Lower leg skin (tissue), 4 donors: ENCODE measurements at regions not wholly inside any gene's neighbourhood (a gene's known extent, or its start where the extent isn't known, plus 50 kb on each side); places are given as distances from the start of the nearest gene placed in this dataset.
"Not testable (repeated sequence)": the region's sequence is repeated elsewhere in the genome, so short reads cannot be mapped to it uniquely, and the experiment has no call there.

Experiments used
- DNase-seq, 2 donors: peaks; one replicate each; pipeline ENCODE4 v3.0.0-alpha.2; 2019; ENCODE audit warnings: low spot score in 2 of 2
- H3K4me3 ChIP-seq: fragments of 200-600 bp; sonication (generic); 2 replicates; pipeline ENCODE4 v1.5.1; 2017; ENCODE audit warnings: mild to moderate bottlenecking, low read depth; ENCODE audit not compliant: poor library complexity, severe bottlenecking
- POLR2A ChIP-seq, 2 donors: fragments of 450-650 bp; IDR thresholded peaks; one replicate each; pipeline ENCODE4 v1.6.1; 2016 to 2017; ENCODE audit warnings: antibody characterized with exemption in 2 of 2, mild to moderate bottlenecking in 1 of 2, moderate library complexity in 1 of 2
- WGBS, 2 donors: methylation state at CpG; one replicate each; pipeline ENCODE4 v1.1.5; 2018; 5-methylcytosine and 5-hydroxymethylcytosine counted together
- intact Hi-C: fragments of 100-400 bp; cut with DNase I; formaldehyde crosslinking; loops from one replicate; pipeline ENCODE4 v1.15.0; 2023; ENCODE audit warnings: low total_unique reads
- TF ChIP-seq, protein P1 (sequence below), 3 donors: fragments of 450-650 bp; IDR thresholded peaks; one replicate each; pipeline ENCODE4 v1.5.1; 2016; ENCODE audit warnings: antibody characterized with exemption in 3 of 3, mild to moderate bottlenecking in 3 of 3, moderate library complexity in 2 of 3

- H3K4me3 ChIP-seq = no peak overlapping the region
- TF ChIP-seq POLR2A (IDR thresholded peaks at IDR 0.05) = no peak
- TF ChIP-seq, protein P1, sequence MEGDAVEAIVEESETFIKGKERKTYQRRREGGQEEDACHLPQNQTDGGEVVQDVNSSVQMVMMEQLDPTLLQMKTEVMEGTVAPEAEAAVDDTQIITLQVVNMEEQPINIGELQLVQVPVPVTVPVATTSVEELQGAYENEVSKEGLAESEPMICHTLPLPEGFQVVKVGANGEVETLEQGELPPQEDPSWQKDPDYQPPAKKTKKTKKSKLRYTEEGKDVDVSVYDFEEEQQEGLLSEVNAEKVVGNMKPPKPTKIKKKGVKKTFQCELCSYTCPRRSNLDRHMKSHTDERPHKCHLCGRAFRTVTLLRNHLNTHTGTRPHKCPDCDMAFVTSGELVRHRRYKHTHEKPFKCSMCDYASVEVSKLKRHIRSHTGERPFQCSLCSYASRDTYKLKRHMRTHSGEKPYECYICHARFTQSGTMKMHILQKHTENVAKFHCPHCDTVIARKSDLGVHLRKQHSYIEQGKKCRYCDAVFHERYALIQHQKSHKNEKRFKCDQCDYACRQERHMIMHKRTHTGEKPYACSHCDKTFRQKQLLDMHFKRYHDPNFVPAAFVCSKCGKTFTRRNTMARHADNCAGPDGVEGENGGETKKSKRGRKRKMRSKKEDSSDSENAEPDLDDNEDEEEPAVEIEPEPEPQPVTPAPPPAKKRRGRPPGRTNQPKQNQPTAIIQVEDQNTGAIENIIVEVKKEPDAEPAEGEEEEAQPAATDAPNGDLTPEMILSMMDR (IDR thresholded peaks at IDR 0.05) = no peak
- no peak for DNase-seq
- 47 to 53% methylated on average over 5 of the region's 5 CpGs for WGBS, 2 donors
- intact Hi-C loops = no loop called here
Measured at GRCh38 chr10:30554440-30554825, 75.1 kb downstream of the LYZL2 start.

DNA sequence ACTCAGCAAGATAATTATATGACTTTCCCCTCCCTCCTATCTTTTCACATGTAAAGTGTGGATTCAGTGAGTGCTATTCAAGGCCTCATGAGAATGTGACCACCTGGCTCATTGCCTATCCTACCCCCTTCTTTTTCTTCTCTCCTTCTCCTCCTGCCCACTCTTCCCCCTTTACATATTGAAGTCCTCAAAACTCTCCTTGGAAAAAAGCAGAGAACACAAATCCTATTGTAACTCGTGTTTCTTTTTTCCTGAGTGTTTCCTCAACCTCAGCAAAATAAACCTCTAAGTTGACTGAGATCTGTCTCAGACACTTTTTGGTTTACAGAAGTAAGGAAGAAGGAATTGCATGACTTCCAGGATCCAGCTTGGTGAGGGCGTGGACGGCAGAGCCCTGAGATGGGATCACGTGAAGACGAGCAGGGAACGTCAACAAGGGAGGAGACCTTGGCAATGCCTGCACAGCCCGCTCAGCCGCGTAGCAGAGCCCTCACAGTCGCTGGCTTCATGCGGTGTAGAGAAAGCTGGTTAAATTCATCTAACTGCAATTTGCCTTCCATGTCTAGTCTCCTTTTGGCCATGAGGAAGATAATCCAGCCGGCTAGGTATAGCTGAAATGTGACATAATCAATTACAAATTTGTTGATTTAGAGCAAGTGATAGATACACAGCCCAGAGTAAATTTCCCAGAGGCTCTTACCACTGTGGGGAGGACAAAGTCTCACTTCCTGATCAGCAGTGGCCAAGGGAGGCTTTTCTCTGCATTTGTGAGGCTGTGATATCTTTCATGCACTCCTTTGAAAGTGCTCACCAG is 75.7 kb downstream of the LYZL2 start:
- peak; percentile 88 to 95 for DNase-seq
- TF ChIP-seq, protein P1 (IDR thresholded peaks at IDR 0.05) = no peak
- TF ChIP-seq POLR2A (IDR thresholded peaks at IDR 0.05) = no peak
- WGBS, 2 donors = 24 to 32% methylated on average over 12 of the region's 12 CpGs
- intact Hi-C loops = no loop called here
- no peak overlapping the region for H3K4me3 ChIP-seq

GRCh38 chr10:30553018-30553625 is 76.4 kb downstream of the LYZL2 start:
- no peak for DNase-seq
- intact Hi-C loops = no loop called here
- WGBS, 2 donors = 75 to 80% methylated on average over 7 of the region's 7 CpGs
- TF ChIP-seq POLR2A (IDR thresholded peaks at IDR 0.05) = no peak
- TF ChIP-seq, protein P1 (IDR thresholded peaks at IDR 0.05) = no peak
- H3K4me3 ChIP-seq = no peak overlapping the region

GRCh38 chr10:30550967-30551815 is 78.4 kb downstream of the LYZL2 start:
- intact Hi-C loops = no loop called here
- TF ChIP-seq, protein P1 (IDR thresholded peaks at IDR 0.05) = no peak
- TF ChIP-seq POLR2A (IDR thresholded peaks at IDR 0.05) = no peak
- H3K4me3 ChIP-seq = no peak overlapping the region
- 79 to 83% methylated on average over 10 of the region's 10 CpGs for WGBS, 2 donors
- DNase-seq = no peak

DNA sequence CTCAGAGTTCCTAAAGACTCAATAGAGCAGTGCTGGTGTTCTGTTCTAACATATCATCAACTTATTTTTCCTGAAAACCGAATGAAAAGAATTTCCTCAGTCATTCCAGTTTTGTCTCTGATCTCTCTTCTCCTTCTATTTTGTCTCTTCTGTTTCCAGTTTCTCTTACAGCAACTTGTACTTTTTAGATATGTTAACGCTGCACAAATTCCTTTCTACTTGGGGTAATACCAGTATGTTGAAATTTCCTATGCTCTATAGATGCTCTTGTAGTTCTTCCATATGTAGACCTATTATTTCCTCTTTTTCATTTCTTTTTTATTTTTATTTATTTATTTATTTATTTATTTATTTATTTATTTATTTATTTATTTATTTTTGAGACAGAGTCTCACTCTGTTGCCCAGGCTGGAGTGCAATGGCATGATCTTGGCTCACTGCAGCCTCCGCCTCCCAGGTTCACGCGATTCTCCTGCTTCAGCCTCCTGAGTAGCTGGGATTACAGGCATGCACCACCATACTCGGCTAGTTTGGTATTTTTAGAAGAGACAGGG is 80.3 kb downstream of the LYZL2 start:
- H3K4me3 ChIP-seq, intact Hi-C loops, DNase-seq: not testable (repeated sequence)
- WGBS, 2 donors = 88 to 89% methylated on average over 6 of the region's 6 CpGs

DNA sequence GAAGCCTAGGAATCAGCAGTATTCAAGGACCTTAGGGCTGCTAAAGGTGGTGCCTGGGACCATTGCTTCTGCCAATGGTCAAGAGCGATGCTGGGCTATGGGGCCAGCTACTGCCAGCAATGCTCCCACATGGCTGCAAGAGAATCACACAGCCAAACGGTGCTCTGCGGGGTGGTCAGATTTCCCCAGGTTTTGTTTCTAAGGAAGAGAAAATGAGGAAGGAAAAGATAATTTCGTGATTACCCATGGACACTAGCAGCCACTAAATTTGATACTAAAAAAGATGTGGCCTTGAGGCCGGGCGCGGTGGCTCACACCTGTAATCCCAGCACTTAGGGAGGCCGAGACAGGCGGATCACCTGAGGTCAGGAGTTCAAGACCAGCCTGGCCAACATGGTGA is 83.0 kb downstream of the LYZL2 start:
- H3K4me3 ChIP-seq = no peak overlapping the region
- no peak for DNase-seq
- intact Hi-C loops = no loop called here
- WGBS, 2 donors = 83 to 86% methylated on average over 9 of the region's 9 CpGs
- TF ChIP-seq, protein P1 (IDR thresholded peaks at IDR 0.05) = no peak
